Right atrium auricular region (tissue), 2 donors: ENCODE measurements at regions not wholly inside any gene's neighbourhood (a gene's known extent, or its start where the extent isn't known, plus 50 kb on each side); places are given as distances from the start of the nearest gene placed in this dataset.

Source experiments
- DNase-seq: peaks from one replicate; pipeline ENCODE4 v3.0.0-alpha.2; 2019; ENCODE audit warnings: low spot score
- H3K27ac ChIP-seq, 2 donors: fragments of 200-600 bp; sonication (generic); 1 replicate in 1 of 2; 2 replicates in 1 of 2; pipeline ENCODE4 v1.5.1; 2016 to 2019
- H3K27me3 ChIP-seq, 2 donors: fragments of 200-600 bp; sonication (generic); one replicate each; pipeline versions ENCODE4 v1.5.1 to v1.6.0; 2017 to 2019
- H3K36me3 ChIP-seq: fragments of 200-600 bp; sonication (generic); one replicate; pipeline ENCODE4 v1.5.1; 2016
- H3K4me1 ChIP-seq, 2 donors: fragments of 200-600 bp; sonication (generic); one replicate each; pipeline versions ENCODE4 v1.5.1 to v1.6.0; 2017 to 2019
- H3K4me3 ChIP-seq, 2 donors: fragments of 200-600 bp; sonication (generic); 1 replicate in 1 of 2; 2 replicates in 1 of 2; pipeline ENCODE4 v1.5.1; 2017 to 2019; ENCODE audit warnings: mild to moderate bottlenecking in 1 of 2, moderate library complexity in 1 of 2
- H3K9me3 ChIP-seq, 2 donors: fragments of 200-600 bp; sonication (generic); one replicate each; pipeline ENCODE4 v1.5.1; 2019
- CTCF ChIP-seq, 2 donors: fragments of 200-600 bp; sonication (generic); IDR thresholded peaks; one replicate each; pipeline ENCODE4 v1.5.1; 2019; ENCODE audit warnings: antibody characterized with exemption in 2 of 2

GRCh38 chr11:123246749-123247495 lies 51.9 kb upstream of the CLMP start:
- H3K4me1 ChIP-seq = peaks cover 0 to 8% of the 10 kb centered on the region in 2 donors
- peak; percentile 86 for DNase-seq
- no peak overlapping the region for H3K27ac ChIP-seq
- no peaks in the 10 kb centered on the region for H3K36me3 ChIP-seq
- H3K27me3 ChIP-seq = no peaks in the 10 kb centered on the region
- H3K4me3 ChIP-seq = no peak overlapping the region
- TF ChIP-seq CTCF (IDR thresholded peaks at IDR 0.05) = peak; percentile 93 to 97
- H3K9me3 ChIP-seq = no peaks in the 10 kb centered on the region

DNA sequence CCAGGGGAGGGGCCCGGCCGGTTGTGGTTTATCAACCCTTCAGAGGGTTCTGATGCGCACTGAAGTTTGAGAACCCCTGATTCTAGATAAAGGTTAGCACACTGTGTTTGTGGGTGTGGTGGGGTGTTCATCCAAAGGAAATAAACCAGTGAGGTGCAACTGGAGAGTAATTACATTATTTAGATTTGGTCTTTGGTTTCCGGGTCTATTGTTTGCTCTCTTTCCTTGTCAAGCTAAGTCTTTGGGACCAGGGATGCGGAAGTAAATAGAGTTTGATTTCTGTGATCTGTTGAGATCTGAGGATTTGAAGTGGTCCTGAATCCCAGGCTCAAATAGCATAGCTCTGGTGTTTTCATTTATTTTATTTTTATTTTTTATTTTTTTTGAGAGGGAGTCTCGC lies 50.5 kb upstream of the CLMP start:
- no peaks in the 10 kb centered on the region for H3K9me3 ChIP-seq
- H3K4me1 ChIP-seq = peaks cover 0 to 8% of the 10 kb centered on the region in 2 donors
- no peaks in the 10 kb centered on the region for H3K27me3 ChIP-seq
- H3K27ac ChIP-seq = no peak overlapping the region
- no peaks in the 10 kb centered on the region for H3K36me3 ChIP-seq
- no peak for DNase-seq
- H3K4me3 ChIP-seq = no peak overlapping the region
- TF ChIP-seq CTCF (IDR thresholded peaks at IDR 0.05) = no peak
